Endothelial cell of umbilical vein (primary cell): ENCODE measurements at regions not wholly inside any gene's neighbourhood (a gene's known extent, or its start where the extent isn't known, plus 50 kb on each side); places are given as distances from the start of the nearest gene placed in this dataset.

Source experiments
- BruUV-seq: library from RNA; stranded (reverse); fragments of 400-500 nt; replicated peaks from 2 replicates; lab custom pipeline; 2021; lab: Mats Ljungman, UMichigan
- CTCF ChIA-PET: fragments of 300-600, 350-600 bp; sonication (Branson Sonifier 250); formaldehyde crosslinking; loops from one replicate; lab custom pipeline; 2021; ENCODE audit warnings: antibody characterized with exemption, inconsistent platforms; lab: Charles Lee
- POLR2A ChIA-PET: fragments of 300-600, 350-600 bp; sonication (Branson Sonifier 250); formaldehyde crosslinking; loops from one replicate; lab custom pipeline; 2021; ENCODE audit warnings: antibody characterized with exemption, inconsistent platforms; lab: Charles Lee
- DNase-seq: peaks from one replicate; pipeline ENCODE4 v3.0.0-alpha.2; 2011; ENCODE audit warnings: low read depth, low spot score
- FAIRE-seq: peaks from 2 replicates; lab custom pipeline; 2011; peaks lifted over from hg19 to GRCh38; lab: Jason Lieb, UNC
- H2AFZ ChIP-seq: 2 replicates; pipeline ENCODE4 v1.6.0; 2012; ENCODE audit warnings: low read depth, low read length, control low read depth, inconsistent platforms
- H3K27ac ChIP-seq: 2 replicates; pipeline ENCODE4 v1.5.1; 2011; ENCODE audit warnings: low read depth, mild to moderate bottlenecking, control low read depth, low read length, moderate library complexity; ENCODE audit not compliant: insufficient read depth
- H3K27me3 ChIP-seq, 2 experiments: 2 replicates each; pipeline versions ENCODE4 v1.6.0 to v1.6.1; 2011; ENCODE audit warnings: low read length in 2 of 2, mixed read lengths in 1 of 2; ENCODE audit not compliant: control insufficient read depth in 2 of 2, insufficient read depth in 2 of 2
- H3K36me3 ChIP-seq, 2 experiments: 2 replicates in 1 of 2; 3 replicates in 1 of 2; pipeline ENCODE4 v1.5.1; 2011; ENCODE audit warnings: low read length in 2 of 2, mild to moderate bottlenecking in 1 of 2, moderate library complexity in 1 of 2; ENCODE audit not compliant: control insufficient read depth in 2 of 2, insufficient read depth in 2 of 2; ENCODE audit errors: extremely low read depth in 1 of 2
- H3K4me1 ChIP-seq: 3 replicates; pipeline ENCODE4 v1.5.1; 2011; ENCODE audit warnings: mild to moderate bottlenecking, low read length; ENCODE audit not compliant: control insufficient read depth, insufficient read depth; ENCODE audit errors: extremely low read depth
- H3K4me2 ChIP-seq: 2 replicates; pipeline ENCODE4 v1.6.1; 2011; ENCODE audit warnings: low read length, control low read depth, mixed read lengths; ENCODE audit not compliant: insufficient read depth
- H3K4me3 ChIP-seq, 3 experiments: fragments of 200-600 bp in 1 of 3; sonication (generic), shearing (Covaris generic) in 1 of 3; replicated peaks in 1 of 3; 2 replicates each; pipeline ENCODE4 v1.5.1; 2011 to 2016; ENCODE audit warnings: control low read depth in 3 of 3, low read length in 3 of 3, mild to moderate bottlenecking in 2 of 3, inconsistent platforms in 1 of 3, low read depth in 1 of 3, moderate library complexity in 1 of 3; ENCODE audit not compliant: insufficient read depth in 1 of 3
- H3K79me2 ChIP-seq: 2 replicates; pipeline ENCODE4 v1.6.0; 2012; ENCODE audit warnings: low read length, inconsistent platforms; ENCODE audit not compliant: control insufficient read depth, insufficient read depth
- H3K9ac ChIP-seq: replicated peaks from 2 replicates; pipeline ENCODE3; 2011; ENCODE audit warnings: low read length, control low read depth; ENCODE audit not compliant: insufficient read depth; ENCODE audit errors: extremely low read depth
- H3K9me1 ChIP-seq: replicated peaks from 3 replicates; pipeline ENCODE4 v1.6.0; 2011; ENCODE audit warnings: mild to moderate bottlenecking, low read length; ENCODE audit not compliant: control insufficient read depth, insufficient read depth; ENCODE audit errors: extremely low read depth
- H3K9me3 ChIP-seq: replicated peaks from 2 replicates; pipeline ENCODE4 v1.5.1; 2012; ENCODE audit warnings: low read length, inconsistent platforms; ENCODE audit not compliant: control insufficient read depth, insufficient read depth
- H4K20me1 ChIP-seq: replicated peaks from 2 replicates; pipeline ENCODE3; 2011; ENCODE audit warnings: mild to moderate bottlenecking, low read length; ENCODE audit not compliant: control insufficient read depth, insufficient read depth; ENCODE audit errors: extremely low read depth
- EZH2 ChIP-seq: IDR thresholded peaks from 2 replicates; pipeline ENCODE4 v1.6.1; 2012; ENCODE audit warnings: borderline replicate concordance, low read depth, mild to moderate bottlenecking, moderate library complexity, low read length, inconsistent platforms; ENCODE audit not compliant: severe bottlenecking
- FOS ChIP-seq: IDR thresholded peaks from 2 replicates; pipeline ENCODE4 v1.6.1; 2011; ENCODE audit warnings: mild to moderate bottlenecking, low read length, moderate library complexity, borderline replicate concordance; ENCODE audit not compliant: insufficient read depth
- GATA2 ChIP-seq: IDR thresholded peaks from 2 replicates; pipeline ENCODE4 v1.7.0; 2011; ENCODE audit warnings: low read depth, mild to moderate bottlenecking, moderate library complexity, mixed read lengths, low read length; ENCODE audit not compliant: insufficient read length, insufficient read depth
- JUN ChIP-seq: IDR thresholded peaks from 2 replicates; pipeline ENCODE4 v1.6.1; 2011; ENCODE audit warnings: borderline replicate concordance, low read depth; ENCODE audit not compliant: insufficient read length, insufficient read depth
- MYC ChIP-seq: IDR thresholded peaks from one replicate; pipeline ENCODE4 v1.6.1; 2011; ENCODE audit warnings: mild to moderate bottlenecking, low read depth, low read length
- POLR2A ChIP-seq: IDR thresholded peaks from 2 replicates; pipeline ENCODE4 v1.6.1; 2012; ENCODE audit warnings: low read depth, mild to moderate bottlenecking, control low read depth, low read length
- POLR2AphosphoS5 ChIP-seq: IDR thresholded peaks from 2 replicates; pipeline ENCODE4 v1.6.1; 2012; ENCODE audit warnings: low read depth, mild to moderate bottlenecking, control low read depth, low read length, moderate library complexity; ENCODE audit not compliant: insufficient read depth
- dilution Hi-C: fragments of 300-500 bp; cut with MboI; formaldehyde crosslinking; loops from one replicate; pipeline ENCODE4 v1.15.0; 2019; ENCODE audit warnings: low sequenced_read_pairs; ENCODE audit not compliant: extremely low pct_ligation_motif_present
- intact Hi-C: fragments of 100-400 bp; cut with micrococcal nuclease; formaldehyde crosslinking; loops from one replicate; pipeline ENCODE4 v1.10.0; 2022
- TF ChIP-seq, protein P1 (sequence below): IDR thresholded peaks from 2 replicates; pipeline ENCODE4 v1.6.1; 2011; ENCODE audit not compliant: insufficient read depth, insufficient read length
- TF ChIP-seq, protein P2 (sequence below), 2 donors: IDR thresholded peaks; 1 replicate in 1 of 2; 2 replicates in 1 of 2; pipeline ENCODE4 v1.5.1; 2011; ENCODE audit warnings: low read length in 2 of 2, mild to moderate bottlenecking in 2 of 2, moderate library complexity in 2 of 2, control low read depth in 1 of 2, inconsistent platforms in 1 of 2, low read depth in 1 of 2; ENCODE audit not compliant: insufficient read depth in 1 of 2; ENCODE audit errors: extremely low read depth in 1 of 2

DNA sequence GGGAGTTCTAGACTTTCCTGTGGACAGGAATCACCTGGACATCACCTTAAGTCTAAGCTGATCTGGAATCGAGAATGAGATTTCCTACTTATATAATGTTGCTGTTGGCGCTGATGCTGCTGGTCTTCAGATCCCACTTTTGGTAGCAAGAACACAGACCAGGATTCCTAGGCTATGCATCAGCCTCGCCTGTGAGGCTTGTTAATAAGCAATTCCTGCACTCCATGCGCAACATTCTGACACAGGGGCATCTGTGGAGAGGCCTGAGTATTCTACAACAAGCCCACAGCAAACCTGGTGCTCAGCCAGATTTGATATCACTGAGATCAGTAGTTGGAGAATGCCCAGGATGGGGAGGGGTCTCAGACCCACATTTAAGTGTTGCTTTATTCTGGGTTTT lies 52.0 kb upstream of the TRIM26 start:
- H3K9me1 ChIP-seq = peaks cover 3% of the 10 kb centered on the region
- CTCF ChIA-PET = no interaction called here
- no peak for FAIRE-seq

More for the DNA sequence above, 52.0 kb upstream of the TRIM26 start:
- Histone ChIP-seq H4K20me1 (no peaks in the 10 kb centered on the region), H3K9me3 (no peaks in the 10 kb centered on the region), H3K27me3 (peaks cover 0 to 4% of the 10 kb centered on the region in 2 experiments), H3K79me2 (no peaks in the 10 kb centered on the region), H3K4me3 (no peak overlapping the region), H3K9ac (no peak overlapping the region), H3K36me3 (no peaks in the 10 kb centered on the region), H3K4me2 (no peak overlapping the region), H2AFZ (no peak overlapping the region), H3K27ac (no peak overlapping the region), H3K4me1 (peaks cover 2% of the 10 kb centered on the region)
- TF ChIP-seq JUN (no peak), POLR2AphosphoS5 (no peak), EZH2 (no peak), POLR2A (no peak), MYC (no peak), FOS (no peak), GATA2 (no peak)
- TF ChIP-seq, protein P1, sequence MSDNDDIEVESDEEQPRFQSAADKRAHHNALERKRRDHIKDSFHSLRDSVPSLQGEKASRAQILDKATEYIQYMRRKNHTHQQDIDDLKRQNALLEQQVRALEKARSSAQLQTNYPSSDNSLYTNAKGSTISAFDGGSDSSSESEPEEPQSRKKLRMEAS = no peak
- TF ChIP-seq, protein P2, sequence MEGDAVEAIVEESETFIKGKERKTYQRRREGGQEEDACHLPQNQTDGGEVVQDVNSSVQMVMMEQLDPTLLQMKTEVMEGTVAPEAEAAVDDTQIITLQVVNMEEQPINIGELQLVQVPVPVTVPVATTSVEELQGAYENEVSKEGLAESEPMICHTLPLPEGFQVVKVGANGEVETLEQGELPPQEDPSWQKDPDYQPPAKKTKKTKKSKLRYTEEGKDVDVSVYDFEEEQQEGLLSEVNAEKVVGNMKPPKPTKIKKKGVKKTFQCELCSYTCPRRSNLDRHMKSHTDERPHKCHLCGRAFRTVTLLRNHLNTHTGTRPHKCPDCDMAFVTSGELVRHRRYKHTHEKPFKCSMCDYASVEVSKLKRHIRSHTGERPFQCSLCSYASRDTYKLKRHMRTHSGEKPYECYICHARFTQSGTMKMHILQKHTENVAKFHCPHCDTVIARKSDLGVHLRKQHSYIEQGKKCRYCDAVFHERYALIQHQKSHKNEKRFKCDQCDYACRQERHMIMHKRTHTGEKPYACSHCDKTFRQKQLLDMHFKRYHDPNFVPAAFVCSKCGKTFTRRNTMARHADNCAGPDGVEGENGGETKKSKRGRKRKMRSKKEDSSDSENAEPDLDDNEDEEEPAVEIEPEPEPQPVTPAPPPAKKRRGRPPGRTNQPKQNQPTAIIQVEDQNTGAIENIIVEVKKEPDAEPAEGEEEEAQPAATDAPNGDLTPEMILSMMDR (IDR thresholded peaks at IDR 0.05; ENCODE audit: extremely low read depth in 1 of 2, insufficient read depth in 1 of 2, low read depth in 1 of 2, low read length in 2 of 2) = no peak
- POLR2A ChIA-PET = no interaction called here
- dilution Hi-C loops = no loop called here
- BruUV-seq = no TSS peak
- intact Hi-C loops = no loop called here
- no peak for DNase-seq
